ENCODE measurements at regions not wholly inside any gene's neighbourhood (a gene's known extent, or its start where the extent isn't known, plus 50 kb on each side); places are given as distances from the start of the nearest gene placed in this dataset.
"Not testable (repeated sequence)": the region's sequence is repeated elsewhere in the genome, so short reads cannot be mapped to it uniquely, and the experiment has no call there.

DNA sequence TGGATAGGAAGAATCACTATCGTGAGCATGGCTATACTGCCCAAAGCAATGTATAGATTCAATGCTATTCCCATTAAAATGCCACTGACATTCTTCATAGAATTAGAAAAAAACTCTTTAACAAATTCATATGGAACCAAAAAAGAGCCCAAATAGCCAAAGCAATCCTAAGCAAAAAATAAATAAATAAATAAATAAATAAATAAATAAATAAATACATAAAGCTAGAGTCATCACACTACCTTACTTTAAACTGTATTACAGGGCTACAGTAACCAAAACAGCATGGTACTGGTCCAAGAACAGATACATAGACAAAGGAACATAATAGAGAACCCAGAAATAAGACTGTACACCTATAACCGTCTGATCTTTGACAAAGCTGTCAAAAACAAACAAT, 180.4 kb upstream of the CDKN2B start:
- ChIA-PET POLR2A (no interaction called here), CTCF (interaction anchor here (0.9 kb wide), 1 partner anchor 50 kb away, joined by 3 read pairs; no protein-coding TSS in a partner anchor)
- WGBS (ENCODE audit: missing lambda C conversion rate) = 92% methylated on average over 2 of the region's 2 CpGs
- H3K9me3 ChIP-seq = peaks cover 76% of the 10 kb centered on the region
- H3K27ac ChIP-seq = no peak overlapping the region
- TF ChIP-seq ZC3H11A (IDR thresholded peaks at IDR 0.05) = peak; percentile 95
- no peak for TF ChIP-seq RARB (CRISPR knock-in tag; IDR thresholded peaks at IDR 0.05)
- no peak overlapping the region for H3K4me3 ChIP-seq
- H3K4me1 ChIP-seq = no peaks in the 10 kb centered on the region
- DNase-seq (ENCODE audit: low read depth in 1 of 2, low spot score in 1 of 2) = no peak
- no peak for FAIRE-seq
- no peak overlapping the region for H3K4me2 ChIP-seq
- no peak for ATAC-seq

DNA sequence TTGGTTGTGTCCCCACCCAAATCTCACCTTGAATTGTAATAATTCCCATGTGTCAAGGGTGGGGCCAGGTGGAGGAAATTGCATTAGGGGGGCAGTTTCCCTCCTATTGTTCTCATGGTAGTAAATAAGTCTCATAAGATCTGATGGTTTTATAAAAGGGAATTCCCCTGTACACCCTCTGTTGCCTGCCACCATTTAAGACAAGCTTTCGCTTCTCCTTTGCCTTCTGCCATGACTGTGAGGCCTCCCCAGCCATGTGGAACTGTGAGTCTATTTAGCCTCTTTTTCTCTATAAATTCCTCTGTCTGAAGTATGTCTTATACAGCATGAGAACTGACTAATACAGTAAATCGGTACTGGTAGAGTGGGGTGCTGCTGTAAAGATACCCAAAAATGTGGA, 187.9 kb upstream of the CDKN2B start:
- H3K27ac ChIP-seq; POLR2A ChIA-PET; H3K4me3 ChIP-seq; H3K9me3 ChIP-seq; FAIRE-seq; ATAC-seq; H3K4me2 ChIP-seq; DNase-seq (ENCODE audit: low read depth in 1 of 2, low spot score in 1 of 2); CTCF ChIA-PET: not testable (repeated sequence)
- H3K4me1 ChIP-seq = peaks cover 21% of the 10 kb centered on the region
- WGBS (ENCODE audit: missing lambda C conversion rate) = 94% methylated on average over 2 of the region's 2 CpGs

DNA sequence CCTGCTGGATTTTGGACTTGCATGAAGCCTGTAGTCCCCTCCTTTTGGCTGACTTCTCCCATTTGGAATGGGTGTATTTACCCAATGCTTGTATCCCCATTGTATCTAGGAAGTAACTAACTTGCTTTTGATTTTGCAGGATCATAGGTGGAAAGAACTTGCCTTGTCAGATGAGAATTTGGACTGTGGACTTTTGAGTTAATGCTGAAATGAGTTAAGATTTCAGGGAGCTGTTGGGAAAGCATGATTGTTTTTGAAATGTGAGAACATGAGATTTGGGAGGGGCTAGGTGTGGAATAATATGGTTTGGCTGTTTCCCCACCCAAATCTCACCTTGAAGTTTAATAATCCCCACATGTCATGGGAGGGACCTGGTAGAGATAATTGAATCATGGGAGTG, 189.6 kb upstream of the CDKN2B start:
- H3K4me1 ChIP-seq = peaks cover 28% of the 10 kb centered on the region
- no peak for ATAC-seq
- TF ChIP-seq, protein P1, sequence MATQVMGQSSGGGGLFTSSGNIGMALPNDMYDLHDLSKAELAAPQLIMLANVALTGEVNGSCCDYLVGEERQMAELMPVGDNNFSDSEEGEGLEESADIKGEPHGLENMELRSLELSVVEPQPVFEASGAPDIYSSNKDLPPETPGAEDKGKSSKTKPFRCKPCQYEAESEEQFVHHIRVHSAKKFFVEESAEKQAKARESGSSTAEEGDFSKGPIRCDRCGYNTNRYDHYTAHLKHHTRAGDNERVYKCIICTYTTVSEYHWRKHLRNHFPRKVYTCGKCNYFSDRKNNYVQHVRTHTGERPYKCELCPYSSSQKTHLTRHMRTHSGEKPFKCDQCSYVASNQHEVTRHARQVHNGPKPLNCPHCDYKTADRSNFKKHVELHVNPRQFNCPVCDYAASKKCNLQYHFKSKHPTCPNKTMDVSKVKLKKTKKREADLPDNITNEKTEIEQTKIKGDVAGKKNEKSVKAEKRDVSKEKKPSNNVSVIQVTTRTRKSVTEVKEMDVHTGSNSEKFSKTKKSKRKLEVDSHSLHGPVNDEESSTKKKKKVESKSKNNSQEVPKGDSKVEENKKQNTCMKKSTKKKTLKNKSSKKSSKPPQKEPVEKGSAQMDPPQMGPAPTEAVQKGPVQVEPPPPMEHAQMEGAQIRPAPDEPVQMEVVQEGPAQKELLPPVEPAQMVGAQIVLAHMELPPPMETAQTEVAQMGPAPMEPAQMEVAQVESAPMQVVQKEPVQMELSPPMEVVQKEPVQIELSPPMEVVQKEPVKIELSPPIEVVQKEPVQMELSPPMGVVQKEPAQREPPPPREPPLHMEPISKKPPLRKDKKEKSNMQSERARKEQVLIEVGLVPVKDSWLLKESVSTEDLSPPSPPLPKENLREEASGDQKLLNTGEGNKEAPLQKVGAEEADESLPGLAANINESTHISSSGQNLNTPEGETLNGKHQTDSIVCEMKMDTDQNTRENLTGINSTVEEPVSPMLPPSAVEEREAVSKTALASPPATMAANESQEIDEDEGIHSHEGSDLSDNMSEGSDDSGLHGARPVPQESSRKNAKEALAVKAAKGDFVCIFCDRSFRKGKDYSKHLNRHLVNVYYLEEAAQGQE (IDR thresholded peaks at IDR 0.05) = no peak
- no peak for TF ChIP-seq FOXS1 (CRISPR knock-in tag; IDR thresholded peaks at IDR 0.05)
- TF ChIP-seq, protein P2, sequence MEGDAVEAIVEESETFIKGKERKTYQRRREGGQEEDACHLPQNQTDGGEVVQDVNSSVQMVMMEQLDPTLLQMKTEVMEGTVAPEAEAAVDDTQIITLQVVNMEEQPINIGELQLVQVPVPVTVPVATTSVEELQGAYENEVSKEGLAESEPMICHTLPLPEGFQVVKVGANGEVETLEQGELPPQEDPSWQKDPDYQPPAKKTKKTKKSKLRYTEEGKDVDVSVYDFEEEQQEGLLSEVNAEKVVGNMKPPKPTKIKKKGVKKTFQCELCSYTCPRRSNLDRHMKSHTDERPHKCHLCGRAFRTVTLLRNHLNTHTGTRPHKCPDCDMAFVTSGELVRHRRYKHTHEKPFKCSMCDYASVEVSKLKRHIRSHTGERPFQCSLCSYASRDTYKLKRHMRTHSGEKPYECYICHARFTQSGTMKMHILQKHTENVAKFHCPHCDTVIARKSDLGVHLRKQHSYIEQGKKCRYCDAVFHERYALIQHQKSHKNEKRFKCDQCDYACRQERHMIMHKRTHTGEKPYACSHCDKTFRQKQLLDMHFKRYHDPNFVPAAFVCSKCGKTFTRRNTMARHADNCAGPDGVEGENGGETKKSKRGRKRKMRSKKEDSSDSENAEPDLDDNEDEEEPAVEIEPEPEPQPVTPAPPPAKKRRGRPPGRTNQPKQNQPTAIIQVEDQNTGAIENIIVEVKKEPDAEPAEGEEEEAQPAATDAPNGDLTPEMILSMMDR (IDR thresholded peaks at IDR 0.05) = no peak
- TF ChIP-seq HDAC2 (IDR thresholded peaks at IDR 0.05) = no peak
- no peak for TF ChIP-seq CBX8 (IDR thresholded peaks at IDR 0.05)
- no peak for TF ChIP-seq KDM1A (IDR thresholded peaks at IDR 0.05; ENCODE audit: low read depth)
- no peak for TF ChIP-seq EHF (CRISPR knock-in tag; IDR thresholded peaks at IDR 0.05)
- DNase-seq (ENCODE audit: low read depth in 1 of 2, low spot score in 1 of 2) = no peak
- no peak overlapping the region for H3K4me3 ChIP-seq
- ChIA-PET POLR2A (no interaction called here), CTCF (interaction anchor here (1.2 kb wide), 1 partner anchor 385 kb away, joined by 3 read pairs; no protein-coding TSS in a partner anchor)
- no peak for FAIRE-seq
- H3K27ac ChIP-seq = no peak overlapping the region; a peak in 1 of 6 replicates
- H3K9me3 ChIP-seq = peaks cover 3% of the 10 kb centered on the region; the same call in 1 of the 3 replicates
- no peak overlapping the region for H3K4me2 ChIP-seq

DNA sequence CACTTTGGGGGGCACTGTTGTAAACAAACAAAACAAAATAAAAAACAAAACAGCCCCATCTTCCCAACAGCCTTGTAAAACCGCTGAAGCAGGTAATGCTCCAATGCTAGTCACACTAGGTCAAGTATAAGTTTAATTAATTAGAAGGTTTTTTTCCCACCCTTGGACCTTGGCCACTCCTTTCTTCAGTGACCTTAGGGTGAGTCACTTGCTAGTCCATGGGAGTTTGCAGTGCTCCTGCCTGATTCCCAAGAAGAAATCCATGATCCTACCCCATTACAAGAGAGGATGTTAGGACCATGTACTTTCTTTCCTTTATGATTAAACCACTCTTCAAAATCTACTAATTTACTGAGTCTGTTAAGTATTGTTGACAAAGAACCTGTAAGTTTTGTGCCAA, 192.2 kb upstream of the CDKN2B start:
- CTCF ChIA-PET = no interaction called here
- peak overlapping the region in 1 of 2 experiments; percentile 61; a peak in 3 of 6 replicates for H3K27ac ChIP-seq
- FAIRE-seq (no peak), DNase-seq (ENCODE audit: low read depth in 1 of 2, low spot score in 1 of 2) (no peak), ATAC-seq (peak in 1 of 2 experiments; percentile 42; a peak in 2 of 6 replicates)
- 81% methylated on average over 1 of the region's 1 CpG for WGBS (ENCODE audit: missing lambda C conversion rate)
- H3K4me3 ChIP-seq = no peak overlapping the region
- peaks cover 3% of the 10 kb centered on the region; the same call in 1 of the 3 replicates for H3K9me3 ChIP-seq
- POLR2A ChIA-PET = no interaction called here
- peaks cover 39% of the 10 kb centered on the region for H3K4me1 ChIP-seq
- TF ChIP-seq, protein P3, sequence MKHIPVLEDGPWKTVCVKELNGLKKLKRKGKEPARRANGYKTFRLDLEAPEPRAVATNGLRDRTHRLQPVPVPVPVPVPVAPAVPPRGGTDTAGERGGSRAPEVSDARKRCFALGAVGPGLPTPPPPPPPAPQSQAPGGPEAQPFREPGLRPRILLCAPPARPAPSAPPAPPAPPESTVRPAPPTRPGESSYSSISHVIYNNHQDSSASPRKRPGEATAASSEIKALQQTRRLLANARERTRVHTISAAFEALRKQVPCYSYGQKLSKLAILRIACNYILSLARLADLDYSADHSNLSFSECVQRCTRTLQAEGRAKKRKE (CRISPR knock-in tag; IDR thresholded peaks at IDR 0.05; ENCODE audit: low read depth) = no peak
- TF ChIP-seq RCOR1 (IDR thresholded peaks at IDR 0.05; ENCODE audit: low read depth, low read length) = no peak
- no peak for TF ChIP-seq RNF2 (IDR thresholded peaks at IDR 0.05; ENCODE audit: borderline replicate concordance, low read depth)
- no peak for TF ChIP-seq MAFK (IDR thresholded peaks at IDR 0.05; ENCODE audit: partially characterized antibody)
- TF ChIP-seq, protein P4, sequence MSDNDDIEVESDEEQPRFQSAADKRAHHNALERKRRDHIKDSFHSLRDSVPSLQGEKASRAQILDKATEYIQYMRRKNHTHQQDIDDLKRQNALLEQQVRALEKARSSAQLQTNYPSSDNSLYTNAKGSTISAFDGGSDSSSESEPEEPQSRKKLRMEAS (IDR thresholded peaks at IDR 0.05) = no peak
- TF ChIP-seq ZC3H11A (IDR thresholded peaks at IDR 0.05) = no peak
- H3K4me2 ChIP-seq = peak overlapping the region; percentile 6; the same call in 1 of the 3 replicates

Data from A549 (cell line).